ENCODE measurements at regions not wholly inside any gene's neighbourhood (a gene's known extent, or its start where the extent isn't known, plus 50 kb on each side); places are given as distances from the start of the nearest gene placed in this dataset.

GRCh38 chr3:72372161-72372560 is 476.1 kb downstream of the SHQ1 start:
- H2BK15ac ChIP-seq (ENCODE audit: low read depth, low read length) = no peak overlapping the region
- H3K56ac ChIP-seq (ENCODE audit: extremely low read depth, insufficient read depth, low read length) = no peak overlapping the region
- no peak overlapping the region for H2BK20ac ChIP-seq (ENCODE audit: low read depth, low read length)
- no peak overlapping the region for H3K18ac ChIP-seq (ENCODE audit: low read depth, low read length)
- H4K8ac ChIP-seq (ENCODE audit: low read depth in 2 of 2, low read length in 2 of 2) = no peak overlapping the region
- DNase-seq = no peak
- no peak overlapping the region for H3K27ac ChIP-seq (ENCODE audit: insufficient read depth, low read length)
- H2AK9ac ChIP-seq (replicated peaks; ENCODE audit: low read depth, low read length, poor library complexity) = no peak overlapping the region
- no peaks in the 10 kb centered on the region; the same call in 1 of the 2 replicates for H3K27me3 ChIP-seq (ENCODE audit: control insufficient read depth, insufficient read depth, low read length)
- no peak overlapping the region for H2AK5ac ChIP-seq (ENCODE audit: low read depth, low read length)
- peaks cover 0 to 3% of the 10 kb centered on the region in 2 experiments; a peak in 3 of 4 replicates for H3K79me1 ChIP-seq (ENCODE audit: low read depth in 1 of 2, low read length in 2 of 2)
- dilution Hi-C loops (cut with HindIII; ENCODE audit: low sequenced_read_pairs, unreplicated experiment) (no loop called here), in situ Hi-C loops (cut with MboI; ENCODE audit: low sequenced_read_pairs) (no loop called here), intact Hi-C loops (cut with micrococcal nuclease) (no loop called here)
- H3K4me1 ChIP-seq (ENCODE audit: control insufficient read depth, insufficient read depth, low read length) = no peaks in the 10 kb centered on the region
- H3K23ac ChIP-seq (ENCODE audit: low read depth, low read length) = no peak overlapping the region
- H3K4me3 ChIP-seq (ENCODE audit: insufficient read depth, low read depth, low read length) = no peak overlapping the region
- no peak overlapping the region for H2BK5ac ChIP-seq (ENCODE audit: low read depth, low read length, poor library complexity, severe bottlenecking)
- ChIA-PET POLR2A (ENCODE audit: unreplicated experiment) (no interaction called here), CTCF (no interaction called here)
- TF ChIP-seq MAFK (IDR thresholded peaks at IDR 0.05; ENCODE audit: low read depth, low read length) = no peak
- no peak for TF ChIP-seq USF2 (IDR thresholded peaks at IDR 0.05; ENCODE audit: low read depth, low read length)
- no peak for TF ChIP-seq BHLHE40 (IDR thresholded peaks at IDR 0.05; ENCODE audit: low read depth, low read length)
- TF ChIP-seq RAD21 (IDR thresholded peaks at IDR 0.05; ENCODE audit: low read length) = no peak
- TF ChIP-seq MAZ (IDR thresholded peaks at IDR 0.05; ENCODE audit: borderline replicate concordance, low read depth, low read length) = no peak
- TF ChIP-seq ELK1 (IDR thresholded peaks at IDR 0.05; ENCODE audit: borderline replicate concordance, low read depth, low read length) = no peak
- no peak for TF ChIP-seq CHD1 (IDR thresholded peaks at IDR 0.05; ENCODE audit: low read depth, low read length)
- no peak for TF ChIP-seq RCOR1 (IDR thresholded peaks at IDR 0.05; ENCODE audit: insufficient replicate concordance, low read length)
- no peak for TF ChIP-seq CTCF (conservative IDR thresholded peaks at IDR 0.05; ENCODE audit: low read depth, low read length)
- H2BK120ac ChIP-seq (ENCODE audit: low read depth, low read length) = no peak overlapping the region
- no peak overlapping the region for H3K4me2 ChIP-seq (ENCODE audit: low read depth, low read length)
- H4K91ac ChIP-seq (ENCODE audit: insufficient read depth, low read depth, low read length) = no peak overlapping the region
- 100% methylated on average over 1 of the region's 3 CpGs; no CpG with 5 or more reads in 1 of the 2 experiments for WGBS, 2 experiments (ENCODE audit: extremely low coverage in 2 of 2, insufficient read length in 1 of 2)
- no peak overlapping the region for H3K9ac ChIP-seq (ENCODE audit: low read depth, low read length)
- H3K9me1 ChIP-seq (ENCODE audit: insufficient read depth, low read length) = no peaks in the 10 kb centered on the region
- no peak for ATAC-seq (ENCODE audit: low read depth)
- peaks cover 2% of the 10 kb centered on the region for H3K36me3 ChIP-seq (ENCODE audit: control insufficient read depth, insufficient read depth, low read length)
- no TSS peak for BruUV-seq (replicated peaks)
- H3K9me3 ChIP-seq (ENCODE audit: control insufficient read depth, insufficient read depth, low read length) = no peaks in the 10 kb centered on the region
- H3K14ac ChIP-seq (replicated peaks; ENCODE audit: low read depth, low read length) = no peak overlapping the region
- no peak overlapping the region for H3K4ac ChIP-seq (ENCODE audit: low read depth, low read length)
- H4K20me1 ChIP-seq (ENCODE audit: insufficient read depth, low read length) = no peaks in the 10 kb centered on the region
- no peak overlapping the region for H2AFZ ChIP-seq (replicated peaks; ENCODE audit: low read length, poor library complexity)
- no peak overlapping the region for H4K5ac ChIP-seq (ENCODE audit: low read depth, low read length)

Data from IMR-90 (cell line).